ENCODE measurements at regions not wholly inside any gene's neighbourhood (a gene's known extent, or its start where the extent isn't known, plus 50 kb on each side); places are given as distances from the start of the nearest gene placed in this dataset.

DNA sequence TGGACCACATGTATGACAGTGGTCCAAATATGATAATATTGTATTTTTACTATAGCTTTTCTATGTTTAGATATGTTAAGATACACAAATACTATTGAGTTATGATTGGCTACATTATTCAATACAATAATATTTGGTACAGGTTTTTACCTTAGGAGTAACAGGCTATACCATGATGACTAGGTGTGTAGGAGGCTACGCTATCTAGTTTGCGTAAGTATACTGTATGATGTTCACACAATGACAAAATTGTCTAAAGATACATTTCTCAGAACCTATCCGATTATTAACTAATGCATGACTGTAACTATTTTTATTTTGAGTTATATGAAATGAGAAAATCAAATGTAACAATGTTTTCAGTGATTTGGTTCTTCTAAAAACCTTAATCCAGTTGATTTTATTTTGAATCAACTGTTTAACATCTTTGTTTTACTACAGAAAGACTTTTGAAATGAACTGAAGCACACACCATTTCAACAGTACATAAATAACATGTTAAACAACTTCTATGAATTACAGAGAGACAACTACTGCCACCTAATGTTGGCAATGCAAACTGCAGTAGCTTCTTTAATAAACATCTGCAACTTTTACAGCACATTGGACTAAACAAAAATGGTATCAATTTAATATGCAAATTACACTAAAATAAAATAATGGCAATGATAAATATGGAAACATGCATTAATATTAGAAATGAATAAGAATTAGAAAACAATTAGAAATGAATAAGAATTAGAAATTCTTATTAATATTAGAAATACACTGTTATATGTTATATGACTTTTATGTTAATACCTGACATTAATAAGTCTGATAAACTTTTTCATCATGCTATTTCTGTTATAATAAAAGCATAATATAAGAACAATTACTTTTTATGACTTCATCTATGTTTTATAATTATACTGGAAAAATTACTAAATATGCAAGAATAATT lies 255.7 kb downstream of the MBNL1 start:
- TF ChIP-seq, protein P1, sequence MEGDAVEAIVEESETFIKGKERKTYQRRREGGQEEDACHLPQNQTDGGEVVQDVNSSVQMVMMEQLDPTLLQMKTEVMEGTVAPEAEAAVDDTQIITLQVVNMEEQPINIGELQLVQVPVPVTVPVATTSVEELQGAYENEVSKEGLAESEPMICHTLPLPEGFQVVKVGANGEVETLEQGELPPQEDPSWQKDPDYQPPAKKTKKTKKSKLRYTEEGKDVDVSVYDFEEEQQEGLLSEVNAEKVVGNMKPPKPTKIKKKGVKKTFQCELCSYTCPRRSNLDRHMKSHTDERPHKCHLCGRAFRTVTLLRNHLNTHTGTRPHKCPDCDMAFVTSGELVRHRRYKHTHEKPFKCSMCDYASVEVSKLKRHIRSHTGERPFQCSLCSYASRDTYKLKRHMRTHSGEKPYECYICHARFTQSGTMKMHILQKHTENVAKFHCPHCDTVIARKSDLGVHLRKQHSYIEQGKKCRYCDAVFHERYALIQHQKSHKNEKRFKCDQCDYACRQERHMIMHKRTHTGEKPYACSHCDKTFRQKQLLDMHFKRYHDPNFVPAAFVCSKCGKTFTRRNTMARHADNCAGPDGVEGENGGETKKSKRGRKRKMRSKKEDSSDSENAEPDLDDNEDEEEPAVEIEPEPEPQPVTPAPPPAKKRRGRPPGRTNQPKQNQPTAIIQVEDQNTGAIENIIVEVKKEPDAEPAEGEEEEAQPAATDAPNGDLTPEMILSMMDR (IDR thresholded peaks at IDR 0.05; ENCODE audit: poor library complexity, severe bottlenecking): peak; percentile 95
- no peak for ATAC-seq (ENCODE audit: low read depth)
- Histone ChIP-seq H3K36me3 (ENCODE audit: low read depth) (no peaks in the 10 kb centered on the region), H3K27me3 (ENCODE audit: insufficient read depth, poor library complexity, severe bottlenecking) (peaks cover 3% of the 10 kb centered on the region), H3K4me1 (ENCODE audit: insufficient read depth, poor library complexity, severe bottlenecking) (no peaks in the 10 kb centered on the region), H3K9me3 (ENCODE audit: severe bottlenecking) (no peaks in the 10 kb centered on the region), H3K27ac (ENCODE audit: poor library complexity, severe bottlenecking) (no peak overlapping the region), H3K4me3 (ENCODE audit: severe bottlenecking) (no peak overlapping the region)
- DNase-seq (ENCODE audit: low spot score): no peak

DNA sequence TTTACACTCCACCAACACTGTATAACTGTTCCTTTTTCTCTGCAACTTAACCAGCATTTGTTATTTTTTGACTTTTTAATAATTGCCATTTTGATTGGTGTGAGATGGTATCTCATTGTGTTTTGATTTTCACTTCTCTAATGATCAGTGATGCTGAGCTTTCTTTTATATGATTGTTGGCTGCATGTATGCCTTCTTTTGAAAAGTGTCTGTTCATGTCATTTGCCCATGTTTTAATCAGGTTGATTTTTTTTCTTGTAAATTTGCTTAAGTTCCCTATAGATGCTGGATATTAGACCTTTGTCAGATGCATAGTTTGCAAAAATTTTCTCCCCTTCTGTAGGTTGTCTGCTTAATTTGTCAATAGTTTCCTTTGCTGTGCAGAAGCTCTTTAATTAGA lies 263.0 kb downstream of the MBNL1 start:
- H3K27me3 ChIP-seq (ENCODE audit: insufficient read depth, poor library complexity, severe bottlenecking): no peaks in the 10 kb centered on the region
- no peak overlapping the region for H3K4me3 ChIP-seq (ENCODE audit: severe bottlenecking)
- H3K27ac ChIP-seq (ENCODE audit: poor library complexity, severe bottlenecking): no peak overlapping the region
- no peaks in the 10 kb centered on the region for H3K4me1 ChIP-seq (ENCODE audit: insufficient read depth, poor library complexity, severe bottlenecking)
- no peak for ATAC-seq (ENCODE audit: low read depth)
- H3K36me3 ChIP-seq (ENCODE audit: low read depth): no peaks in the 10 kb centered on the region
- DNase-seq (ENCODE audit: low spot score): no peak
- H3K9me3 ChIP-seq (ENCODE audit: severe bottlenecking): no peaks in the 10 kb centered on the region
- TF ChIP-seq, protein P1 (IDR thresholded peaks at IDR 0.05; ENCODE audit: poor library complexity, severe bottlenecking): no peak

DNA sequence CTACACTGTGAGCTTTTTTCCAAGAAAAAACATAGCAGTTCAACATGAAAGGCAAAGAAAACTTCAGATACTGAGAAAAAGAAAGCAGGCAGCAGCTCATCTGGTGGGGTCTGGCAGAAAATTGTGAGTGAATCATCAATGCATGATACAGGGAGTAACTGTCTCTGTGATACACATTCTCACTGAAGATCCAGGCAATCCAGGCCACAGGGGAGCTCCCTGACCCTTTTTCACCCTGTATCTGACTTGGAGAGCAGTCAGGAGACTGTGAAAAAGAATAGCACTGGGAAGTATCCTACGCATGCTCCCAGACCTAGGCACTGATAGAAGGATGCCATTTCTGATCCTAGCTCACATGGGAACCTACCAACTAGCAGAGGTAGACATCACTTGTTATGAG lies 269.8 kb downstream of the MBNL1 start:
- DNase-seq (ENCODE audit: low spot score): no peak

DNA sequence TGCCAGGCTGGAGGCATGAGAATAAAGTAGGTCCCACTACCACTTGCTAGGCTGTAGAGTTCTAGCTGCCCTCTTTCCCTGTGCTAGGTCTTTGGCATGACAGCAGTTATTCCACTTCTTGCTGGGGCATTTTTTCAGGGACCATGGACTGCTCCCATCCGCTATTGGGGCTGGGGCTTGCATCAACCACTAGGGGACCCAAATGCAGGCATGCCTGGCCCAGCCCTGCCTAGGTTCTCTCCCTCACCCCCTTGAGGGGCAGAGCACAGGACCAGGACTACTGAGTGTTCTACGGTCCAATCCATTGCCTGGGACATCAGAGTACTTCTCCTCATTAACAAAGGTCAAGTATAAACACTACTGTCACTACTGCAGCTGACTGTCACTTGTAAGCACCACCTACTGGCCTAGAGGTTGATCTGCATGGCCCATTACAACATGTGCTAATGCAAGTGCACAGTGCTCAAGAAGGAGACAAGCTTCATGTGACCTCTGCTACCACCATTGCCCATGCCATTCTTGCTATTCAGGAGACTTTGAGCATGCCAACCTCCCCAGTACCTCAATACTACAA lies 270.5 kb downstream of the MBNL1 start:
- TF ChIP-seq, protein P1 (IDR thresholded peaks at IDR 0.05; ENCODE audit: poor library complexity, severe bottlenecking): no peak
- no peaks in the 10 kb centered on the region for H3K9me3 ChIP-seq (ENCODE audit: severe bottlenecking)
- H3K27me3 ChIP-seq (ENCODE audit: insufficient read depth, poor library complexity, severe bottlenecking): no peaks in the 10 kb centered on the region
- no peak for DNase-seq (ENCODE audit: low spot score)
- H3K36me3 ChIP-seq (ENCODE audit: low read depth): no peaks in the 10 kb centered on the region
- no peak overlapping the region for H3K27ac ChIP-seq (ENCODE audit: poor library complexity, severe bottlenecking)
- H3K4me3 ChIP-seq (ENCODE audit: severe bottlenecking): no peak overlapping the region
- no peak for ATAC-seq (ENCODE audit: low read depth)
- H3K4me1 ChIP-seq (ENCODE audit: insufficient read depth, poor library complexity, severe bottlenecking): no peaks in the 10 kb centered on the region

More for the DNA sequence above, 269.8 kb downstream of the MBNL1 start:
- H3K4me3 ChIP-seq (ENCODE audit: severe bottlenecking): no peak overlapping the region
- no peak for ATAC-seq (ENCODE audit: low read depth)
- H3K27me3 ChIP-seq (ENCODE audit: insufficient read depth, poor library complexity, severe bottlenecking): no peaks in the 10 kb centered on the region
- no peaks in the 10 kb centered on the region for H3K36me3 ChIP-seq (ENCODE audit: low read depth)
- TF ChIP-seq, protein P1 (IDR thresholded peaks at IDR 0.05; ENCODE audit: poor library complexity, severe bottlenecking): no peak
- H3K4me1 ChIP-seq (ENCODE audit: insufficient read depth, poor library complexity, severe bottlenecking): no peaks in the 10 kb centered on the region
- no peak overlapping the region for H3K27ac ChIP-seq (ENCODE audit: poor library complexity, severe bottlenecking)
- H3K9me3 ChIP-seq (ENCODE audit: severe bottlenecking): no peaks in the 10 kb centered on the region
